Muscle layer of colon (tissue), 2 donors: ENCODE measurements at regions not wholly inside any gene's neighbourhood (a gene's known extent, or its start where the extent isn't known, plus 50 kb on each side); places are given as distances from the start of the nearest gene placed in this dataset.
"Not testable (repeated sequence)": the region's sequence is repeated elsewhere in the genome, so short reads cannot be mapped to it uniquely, and the experiment has no call there.

Source experiments
- H3K27ac ChIP-seq: one replicate; pipeline ENCODE4 v1.7.0; 2013; ENCODE audit warnings: low read depth, mild to moderate bottlenecking, low read length, moderate library complexity
- H3K27me3 ChIP-seq, 2 donors: one replicate each; pipeline ENCODE4 v1.7.0; 2013; ENCODE audit warnings: low read length in 2 of 2, mild to moderate bottlenecking in 2 of 2; ENCODE audit not compliant: insufficient read depth in 2 of 2, control insufficient read depth in 1 of 2
- H3K36me3 ChIP-seq: one replicate; pipeline ENCODE4 v1.7.0; 2013; ENCODE audit warnings: mild to moderate bottlenecking, low read length; ENCODE audit not compliant: insufficient read depth
- H3K4me1 ChIP-seq: one replicate; pipeline ENCODE4 v1.7.0; 2013; ENCODE audit warnings: mild to moderate bottlenecking, low read length; ENCODE audit not compliant: insufficient read depth
- H3K4me3 ChIP-seq, 2 donors: one replicate each; pipeline ENCODE4 v1.7.0; 2013; ENCODE audit warnings: low read length in 2 of 2, low read depth in 1 of 2, mild to moderate bottlenecking in 1 of 2, moderate library complexity in 1 of 2
- H3K9ac ChIP-seq: one replicate; pipeline ENCODE4 v1.7.0; 2013; ENCODE audit warnings: low read length
- H3K9me3 ChIP-seq: one replicate; pipeline ENCODE4 v1.7.0; 2013; ENCODE audit warnings: mild to moderate bottlenecking, low read length
- donor health status: abdominal sarcoma.
- donor health status: Adenocarcinoma of cecum.

- no peak overlapping the region for H3K27ac ChIP-seq
- no peak overlapping the region for H3K4me3 ChIP-seq
- H3K4me1 ChIP-seq: no peaks in the 10 kb centered on the region
- H3K36me3 ChIP-seq: no peaks in the 10 kb centered on the region
- H3K9me3 ChIP-seq: no peaks in the 10 kb centered on the region
- no peak overlapping the region for H3K9ac ChIP-seq
- no peaks in the 10 kb centered on the region for H3K27me3 ChIP-seq
Measured at GRCh38 chr3:197420115-197420514, 121.7 kb upstream of the DLG1 start.

GRCh38 chr3:197419696-197420095 lies 121.3 kb upstream of the DLG1 start:
- Histone ChIP-seq H3K36me3 (no peaks in the 10 kb centered on the region), H3K9ac (no peak overlapping the region), H3K4me3 (no peak overlapping the region), H3K27me3 (no peaks in the 10 kb centered on the region), H3K27ac (no peak overlapping the region), H3K9me3 (no peaks in the 10 kb centered on the region), H3K4me1 (no peaks in the 10 kb centered on the region)

GRCh38 chr3:197417911-197418618 lies 119.7 kb upstream of the DLG1 start:
- H3K9ac ChIP-seq: no peak overlapping the region
- H3K4me1 ChIP-seq: no peaks in the 10 kb centered on the region
- no peak overlapping the region for H3K27ac ChIP-seq
- no peaks in the 10 kb centered on the region for H3K9me3 ChIP-seq
- no peaks in the 10 kb centered on the region for H3K36me3 ChIP-seq
- H3K27me3 ChIP-seq: no peaks in the 10 kb centered on the region
- no peak overlapping the region for H3K4me3 ChIP-seq

- Histone ChIP-seq H3K36me3 (no peaks in the 10 kb centered on the region), H3K27me3 (no peaks in the 10 kb centered on the region), H3K27ac (no peak overlapping the region), H3K4me1 (no peaks in the 10 kb centered on the region), H3K9me3 (no peaks in the 10 kb centered on the region), H3K4me3 (no peak overlapping the region), H3K9ac (no peak overlapping the region)
Measured at GRCh38 chr3:197417441-197417840, 119.0 kb upstream of the DLG1 start.

- H3K36me3 ChIP-seq, H3K27ac ChIP-seq, H3K4me3 ChIP-seq, H3K27me3 ChIP-seq, H3K4me1 ChIP-seq, H3K9ac ChIP-seq, H3K9me3 ChIP-seq: not testable (repeated sequence)
Measured at GRCh38 chr3:197411899-197412298, 113.5 kb upstream of the DLG1 start.

GRCh38 chr3:197410170-197410569 lies 111.8 kb upstream of the DLG1 start:
- H3K9ac ChIP-seq, H3K4me3 ChIP-seq, H3K4me1 ChIP-seq, H3K27me3 ChIP-seq, H3K36me3 ChIP-seq, H3K27ac ChIP-seq, H3K9me3 ChIP-seq: not testable (repeated sequence)

- Histone ChIP-seq H3K4me3 (no peak overlapping the region), H3K27me3 (no peaks in the 10 kb centered on the region), H3K4me1 (no peaks in the 10 kb centered on the region), H3K36me3 (no peaks in the 10 kb centered on the region), H3K9ac (no peak overlapping the region), H3K9me3 (no peaks in the 10 kb centered on the region), H3K27ac (no peak overlapping the region)
Measured at GRCh38 chr3:197408177-197408957, 110.0 kb upstream of the DLG1 start.

- Histone ChIP-seq H3K4me1 (no peaks in the 10 kb centered on the region), H3K9me3 (no peaks in the 10 kb centered on the region), H3K27ac (no peak overlapping the region), H3K9ac (no peak overlapping the region), H3K36me3 (no peaks in the 10 kb centered on the region), H3K4me3 (no peak overlapping the region), H3K27me3 (no peaks in the 10 kb centered on the region)
Measured at GRCh38 chr3:197407526-197407925, 109.1 kb upstream of the DLG1 start.

- H3K27me3 ChIP-seq: no peaks in the 10 kb centered on the region
- H3K9me3 ChIP-seq: no peaks in the 10 kb centered on the region
- H3K9ac ChIP-seq: no peak overlapping the region
- no peak overlapping the region for H3K4me3 ChIP-seq
- no peak overlapping the region for H3K27ac ChIP-seq
- H3K4me1 ChIP-seq: no peaks in the 10 kb centered on the region
- H3K36me3 ChIP-seq: no peaks in the 10 kb centered on the region
Measured at GRCh38 chr3:197407053-197407452, 108.6 kb upstream of the DLG1 start.

- Histone ChIP-seq H3K4me3 (no peak overlapping the region), H3K27me3 (no peaks in the 10 kb centered on the region), H3K9me3 (no peaks in the 10 kb centered on the region), H3K27ac (no peak overlapping the region), H3K36me3 (no peaks in the 10 kb centered on the region), H3K9ac (no peak overlapping the region), H3K4me1 (no peaks in the 10 kb centered on the region)
Measured at GRCh38 chr3:197406266-197406665, 107.9 kb upstream of the DLG1 start.

GRCh38 chr3:197404754-197405153 lies 106.3 kb upstream of the DLG1 start:
- Histone ChIP-seq H3K27ac (no peak overlapping the region), H3K9ac (no peak overlapping the region), H3K4me3 (no peak overlapping the region), H3K4me1 (no peaks in the 10 kb centered on the region), H3K36me3 (no peaks in the 10 kb centered on the region), H3K9me3 (no peaks in the 10 kb centered on the region), H3K27me3 (no peaks in the 10 kb centered on the region)

GRCh38 chr3:197404030-197404429 lies 105.6 kb upstream of the DLG1 start:
- no peaks in the 10 kb centered on the region for H3K9me3 ChIP-seq
- no peaks in the 10 kb centered on the region for H3K4me1 ChIP-seq
- no peak overlapping the region for H3K4me3 ChIP-seq
- no peaks in the 10 kb centered on the region for H3K27me3 ChIP-seq
- no peak overlapping the region for H3K27ac ChIP-seq
- no peaks in the 10 kb centered on the region for H3K36me3 ChIP-seq
- H3K9ac ChIP-seq: no peak overlapping the region
